Activated naive CD4-positive, alpha-beta T cell treated with anti-CD3 and anti-CD28 coated beads, Interleukin-2, amount 50 U/mL, for 24 hours (primary cell): ENCODE measurements at regions not wholly inside any gene's neighbourhood (a gene's known extent, or its start where the extent isn't known, plus 50 kb on each side); places are given as distances from the start of the nearest gene placed in this dataset.

Source experiments
- H3K27ac Mint-ChIP-seq: one replicate; pipeline ENCODE4 v1.8.0; 2021; ENCODE audit warnings: mild to moderate bottlenecking, mixed read lengths
- H3K27me3 Mint-ChIP-seq: one replicate; pipeline ENCODE4 v1.8.0; 2021; ENCODE audit warnings: mixed read lengths
- H3K36me3 Mint-ChIP-seq: one replicate; pipeline ENCODE4 v1.8.0; 2021; ENCODE audit warnings: mixed read lengths
- H3K4me1 Mint-ChIP-seq: one replicate; pipeline ENCODE4 v1.8.0; 2021; ENCODE audit warnings: mixed read lengths
- H3K4me3 Mint-ChIP-seq: one replicate; pipeline ENCODE4 v1.8.0; 2021; ENCODE audit warnings: mild to moderate bottlenecking, mixed read lengths
- H3K9me3 Mint-ChIP-seq: one replicate; pipeline ENCODE4 v1.8.0; 2021; ENCODE audit warnings: mixed read lengths

DNA sequence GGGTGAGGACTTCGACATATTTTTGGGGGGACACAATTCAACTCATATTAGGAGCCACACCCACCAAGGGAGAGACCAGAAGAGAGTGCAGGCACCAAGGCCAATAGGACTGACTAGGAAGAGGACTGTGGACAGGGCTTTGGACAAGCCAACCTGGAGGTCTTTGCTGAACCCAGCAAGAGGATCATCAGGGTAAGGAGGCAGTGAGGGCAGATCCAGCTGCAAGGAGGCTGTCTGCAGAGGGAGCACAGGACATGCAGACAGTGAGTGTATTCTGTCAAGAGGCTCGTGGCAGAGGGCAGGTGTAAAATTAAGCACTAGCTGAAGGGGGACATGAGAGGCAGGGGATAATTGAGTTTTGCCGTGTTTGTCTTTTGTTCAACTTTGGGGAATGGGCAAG is 83.4 kb upstream of the MGMT start:
- no peaks in the 10 kb centered on the region for H3K4me1 Mint-ChIP-seq
- no peaks in the 10 kb centered on the region for H3K27me3 Mint-ChIP-seq
- no peak overlapping the region for H3K4me3 Mint-ChIP-seq
- no peaks in the 10 kb centered on the region for H3K36me3 Mint-ChIP-seq
- H3K9me3 Mint-ChIP-seq: no peaks in the 10 kb centered on the region
- H3K27ac Mint-ChIP-seq: no peak overlapping the region

DNA sequence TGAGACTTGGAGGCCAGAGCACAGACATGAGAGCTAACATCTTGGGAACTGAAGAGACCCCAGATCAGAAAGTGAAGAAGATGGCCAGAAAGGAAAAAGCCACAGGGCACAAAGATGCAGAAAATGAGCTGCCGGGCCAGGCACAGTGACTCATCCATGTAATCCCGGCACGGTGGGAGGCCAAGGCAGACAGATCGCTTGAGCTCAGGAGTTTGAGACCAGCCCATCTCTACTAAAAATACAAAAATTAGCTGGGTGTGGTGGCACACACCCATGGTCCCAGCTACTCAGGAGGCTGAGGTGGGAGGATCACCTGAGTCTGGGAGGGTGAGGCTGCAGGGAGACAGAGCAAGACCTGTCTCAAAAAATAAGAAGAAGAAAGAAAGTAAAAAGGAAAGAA is 81.4 kb upstream of the MGMT start:
- H3K9me3 Mint-ChIP-seq: no peaks in the 10 kb centered on the region
- H3K36me3 Mint-ChIP-seq: no peaks in the 10 kb centered on the region
- no peak overlapping the region for H3K27ac Mint-ChIP-seq
- no peak overlapping the region for H3K4me3 Mint-ChIP-seq
- H3K27me3 Mint-ChIP-seq: no peaks in the 10 kb centered on the region
- H3K4me1 Mint-ChIP-seq: no peaks in the 10 kb centered on the region

DNA sequence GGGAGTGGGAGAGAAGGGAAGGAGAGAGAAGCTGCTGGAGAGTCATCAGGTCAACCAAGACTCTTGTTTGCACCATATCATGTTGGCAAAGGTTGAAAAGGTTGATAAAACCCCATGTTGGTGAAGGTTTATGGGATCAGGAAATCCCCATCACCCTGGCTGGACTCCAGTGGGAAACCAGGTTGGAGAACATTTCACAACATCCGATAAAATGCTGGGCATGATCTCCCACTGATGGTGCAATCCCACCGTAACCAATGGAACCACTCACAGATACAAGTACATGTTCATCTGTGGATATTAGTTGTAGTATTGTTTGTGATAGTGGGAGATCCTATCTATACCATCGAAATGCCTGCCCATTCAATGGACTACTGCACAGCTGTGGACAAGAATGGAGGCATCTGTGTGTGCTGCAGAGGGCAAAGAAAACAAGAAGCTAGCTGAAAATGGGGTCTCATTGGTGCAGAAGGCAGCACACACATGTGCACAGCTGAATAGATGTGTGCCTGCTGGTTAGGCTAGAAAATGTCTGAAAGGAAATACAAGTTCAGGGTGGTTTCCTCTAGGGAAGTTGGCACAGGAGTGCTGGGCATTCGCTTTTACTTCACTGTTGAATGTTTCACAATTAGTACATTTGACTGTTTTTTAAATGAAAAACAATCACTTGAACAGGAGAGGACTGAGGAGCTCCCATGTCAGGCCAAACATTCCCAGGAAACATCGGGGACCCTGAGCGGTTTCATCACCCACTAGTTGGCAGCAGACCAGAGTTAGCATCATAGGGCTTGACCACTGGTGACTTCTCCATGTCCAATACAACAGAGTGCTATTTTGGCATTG is 80.4 kb upstream of the MGMT start:
- Mint-ChIP-seq H3K4me3 (no peak overlapping the region), H3K27ac (no peak overlapping the region), H3K36me3 (no peaks in the 10 kb centered on the region), H3K4me1 (no peaks in the 10 kb centered on the region), H3K27me3 (no peaks in the 10 kb centered on the region), H3K9me3 (no peaks in the 10 kb centered on the region)

DNA sequence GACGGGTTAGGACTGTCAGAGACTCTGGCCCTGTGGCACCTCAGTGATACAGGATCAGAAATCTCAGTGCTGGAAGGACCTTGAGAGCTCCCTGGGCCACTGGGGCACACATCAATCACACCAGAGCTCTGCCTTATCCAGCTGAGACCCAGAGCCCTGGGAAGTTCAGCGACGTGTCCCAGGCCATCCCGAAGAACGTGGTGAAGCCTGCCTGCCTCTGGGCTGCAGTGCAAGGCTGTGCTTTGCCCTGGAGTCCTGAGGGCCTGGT is 79.8 kb upstream of the MGMT start:
- Mint-ChIP-seq H3K36me3 (no peaks in the 10 kb centered on the region), H3K4me1 (no peaks in the 10 kb centered on the region), H3K4me3 (no peak overlapping the region), H3K27ac (no peak overlapping the region), H3K27me3 (no peaks in the 10 kb centered on the region), H3K9me3 (no peaks in the 10 kb centered on the region)

DNA sequence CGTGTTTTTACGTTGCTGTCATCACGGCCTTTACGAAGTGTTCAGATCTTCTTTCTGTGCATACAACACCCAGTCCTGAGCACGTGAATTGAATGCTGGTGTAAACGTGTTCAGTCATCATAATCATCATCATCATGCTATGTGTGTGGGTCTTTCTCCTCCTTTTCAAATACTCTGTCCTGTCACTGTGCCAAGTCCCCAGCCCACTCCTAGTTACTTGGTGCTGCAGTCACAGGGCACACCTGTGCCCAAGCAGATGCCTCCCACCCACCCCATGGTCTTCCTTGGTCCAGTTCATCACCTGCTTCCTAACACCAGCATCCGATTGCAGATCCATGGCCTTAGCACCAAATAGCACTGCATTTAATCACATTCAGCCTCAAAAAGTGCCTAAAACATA is 78.6 kb upstream of the MGMT start:
- Mint-ChIP-seq H3K36me3 (no peaks in the 10 kb centered on the region), H3K4me1 (no peaks in the 10 kb centered on the region), H3K27me3 (no peaks in the 10 kb centered on the region), H3K9me3 (no peaks in the 10 kb centered on the region), H3K4me3 (no peak overlapping the region), H3K27ac (no peak overlapping the region)

DNA sequence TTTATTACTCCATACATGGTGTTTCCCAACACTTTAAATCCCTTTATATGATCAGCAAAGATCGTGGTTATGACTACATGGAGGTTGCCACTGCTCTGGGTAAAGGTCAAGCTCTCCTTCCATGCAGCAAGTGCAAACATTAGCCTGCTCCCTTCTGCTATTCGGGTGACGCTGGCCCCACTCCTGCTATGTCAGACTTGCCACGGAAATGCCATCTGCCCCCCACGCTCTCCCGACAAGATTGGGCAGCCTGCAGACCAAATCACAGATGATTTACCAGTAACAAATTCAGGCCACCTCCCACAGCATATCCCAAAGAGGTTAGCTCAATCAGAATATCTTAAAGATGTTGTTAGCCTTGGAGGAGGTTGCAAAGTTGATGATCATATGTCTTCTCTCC is 77.8 kb upstream of the MGMT start:
- Mint-ChIP-seq H3K4me1 (no peaks in the 10 kb centered on the region), H3K27me3 (no peaks in the 10 kb centered on the region), H3K9me3 (no peaks in the 10 kb centered on the region), H3K4me3 (no peak overlapping the region), H3K27ac (no peak overlapping the region), H3K36me3 (no peaks in the 10 kb centered on the region)

DNA sequence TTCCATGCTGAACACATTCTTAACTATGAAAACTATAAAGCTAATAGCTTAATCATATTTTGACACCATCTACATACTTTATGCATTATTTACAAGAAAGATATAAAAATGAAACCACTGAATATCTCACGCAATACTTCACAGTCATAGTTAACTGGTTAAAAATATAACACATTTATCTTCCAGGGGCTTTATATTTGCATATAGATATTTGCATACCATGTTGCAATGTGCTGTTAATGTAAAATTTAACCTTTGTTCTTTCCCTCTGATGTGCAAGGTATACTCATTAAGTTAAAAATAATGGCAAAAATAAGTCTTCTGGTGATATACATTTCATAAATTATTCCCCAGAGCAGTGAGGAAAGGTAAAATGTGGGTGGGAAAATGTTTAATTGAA is 76.9 kb upstream of the MGMT start:
- H3K27me3 Mint-ChIP-seq: no peaks in the 10 kb centered on the region
- H3K4me1 Mint-ChIP-seq: no peaks in the 10 kb centered on the region

DNA sequence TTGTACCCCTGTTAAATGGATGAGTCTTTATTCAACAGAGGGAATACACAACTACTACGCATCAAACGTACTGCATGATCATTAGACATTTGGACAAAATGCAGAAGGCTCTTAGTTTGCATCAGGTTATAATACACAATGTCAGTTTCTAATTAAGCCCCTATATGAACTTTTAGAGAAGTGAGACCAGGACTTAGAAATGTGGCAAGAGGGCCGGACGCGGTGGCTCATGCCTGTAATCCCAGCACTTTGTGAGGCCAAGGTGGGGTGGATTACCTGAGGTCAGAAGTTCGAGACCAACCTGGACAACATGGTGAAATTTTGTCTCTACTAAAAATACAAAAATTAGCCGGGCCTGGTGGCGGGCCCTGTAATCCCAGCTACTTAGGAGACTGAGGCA is 76.3 kb upstream of the MGMT start:
- no peaks in the 10 kb centered on the region for H3K36me3 Mint-ChIP-seq
- H3K9me3 Mint-ChIP-seq: no peaks in the 10 kb centered on the region
- H3K4me1 Mint-ChIP-seq: no peaks in the 10 kb centered on the region
- no peaks in the 10 kb centered on the region for H3K27me3 Mint-ChIP-seq
- H3K4me3 Mint-ChIP-seq: no peak overlapping the region
- H3K27ac Mint-ChIP-seq: no peak overlapping the region

More for the DNA sequence above, 76.9 kb upstream of the MGMT start:
- no peaks in the 10 kb centered on the region for H3K36me3 Mint-ChIP-seq
- H3K4me3 Mint-ChIP-seq: no peak overlapping the region
- H3K9me3 Mint-ChIP-seq: no peaks in the 10 kb centered on the region
- H3K27ac Mint-ChIP-seq: no peak overlapping the region

DNA sequence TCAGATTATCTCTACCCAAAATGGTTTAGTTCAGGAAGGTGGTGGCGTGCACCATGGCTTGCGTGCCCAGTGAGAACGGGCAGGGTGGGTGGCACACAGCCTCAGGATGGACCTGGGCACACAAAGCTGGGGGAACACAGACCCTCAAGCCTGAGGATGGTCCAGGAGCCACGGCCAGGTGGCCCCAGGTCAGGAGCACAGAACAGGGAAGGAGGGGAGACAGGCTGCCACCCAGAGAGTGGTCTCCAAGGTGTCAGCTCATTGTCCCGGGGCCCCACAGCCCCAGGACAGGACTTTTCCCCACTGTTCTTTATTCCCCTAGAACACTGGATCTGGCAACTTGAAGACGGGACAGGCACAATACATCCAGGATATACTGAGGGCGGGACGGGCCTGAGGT is 75.6 kb upstream of the MGMT start:
- Mint-ChIP-seq H3K27me3 (no peaks in the 10 kb centered on the region), H3K4me1 (no peaks in the 10 kb centered on the region), H3K4me3 (no peak overlapping the region), H3K27ac (no peak overlapping the region), H3K9me3 (no peaks in the 10 kb centered on the region), H3K36me3 (no peaks in the 10 kb centered on the region)

DNA sequence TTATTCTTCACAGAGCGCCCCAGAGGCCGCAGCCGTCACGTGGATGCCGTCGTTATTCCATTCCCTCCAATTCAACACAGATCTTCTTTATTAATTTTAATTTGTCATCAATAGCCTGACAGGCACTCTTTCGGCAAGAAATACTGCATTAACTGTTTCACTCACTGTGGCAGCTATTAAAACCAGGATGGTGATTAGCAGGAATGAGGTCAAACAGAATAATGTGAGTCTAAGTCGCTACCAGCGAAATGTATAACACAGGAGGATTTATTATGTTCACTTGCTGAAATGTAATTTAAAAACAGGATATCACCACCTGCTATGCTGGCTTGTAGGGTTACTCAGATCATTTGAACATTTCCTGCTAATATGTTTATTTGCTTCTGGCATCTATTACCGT is 74.2 kb upstream of the MGMT start:
- no peak overlapping the region for H3K27ac Mint-ChIP-seq
- H3K4me3 Mint-ChIP-seq: no peak overlapping the region
- H3K4me1 Mint-ChIP-seq: no peaks in the 10 kb centered on the region
- H3K36me3 Mint-ChIP-seq: no peaks in the 10 kb centered on the region
- no peaks in the 10 kb centered on the region for H3K9me3 Mint-ChIP-seq
- no peaks in the 10 kb centered on the region for H3K27me3 Mint-ChIP-seq

DNA sequence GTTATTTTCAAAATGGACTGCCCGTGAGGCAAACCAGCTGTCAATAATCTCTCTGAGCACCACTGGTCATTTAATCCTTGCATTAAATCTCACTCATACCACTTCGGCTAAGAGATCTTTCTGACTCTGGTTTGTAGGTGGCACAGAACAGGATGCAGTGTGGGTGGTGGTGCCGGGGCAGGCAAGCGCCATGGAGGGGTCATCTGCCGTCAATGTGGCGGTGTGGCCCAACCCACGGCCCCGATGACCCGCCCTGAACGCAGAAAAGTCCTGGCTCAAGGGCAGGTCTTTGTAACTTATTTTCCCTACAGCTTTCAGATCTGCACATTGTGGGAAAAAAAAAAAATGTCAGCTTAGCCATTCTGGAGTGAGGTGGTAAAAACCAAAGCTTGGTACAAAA is 73.2 kb upstream of the MGMT start:
- no peak overlapping the region for H3K27ac Mint-ChIP-seq
- no peak overlapping the region for H3K4me3 Mint-ChIP-seq
- H3K4me1 Mint-ChIP-seq: no peaks in the 10 kb centered on the region
- H3K9me3 Mint-ChIP-seq: no peaks in the 10 kb centered on the region
- H3K36me3 Mint-ChIP-seq: no peaks in the 10 kb centered on the region
- no peaks in the 10 kb centered on the region for H3K27me3 Mint-ChIP-seq

DNA sequence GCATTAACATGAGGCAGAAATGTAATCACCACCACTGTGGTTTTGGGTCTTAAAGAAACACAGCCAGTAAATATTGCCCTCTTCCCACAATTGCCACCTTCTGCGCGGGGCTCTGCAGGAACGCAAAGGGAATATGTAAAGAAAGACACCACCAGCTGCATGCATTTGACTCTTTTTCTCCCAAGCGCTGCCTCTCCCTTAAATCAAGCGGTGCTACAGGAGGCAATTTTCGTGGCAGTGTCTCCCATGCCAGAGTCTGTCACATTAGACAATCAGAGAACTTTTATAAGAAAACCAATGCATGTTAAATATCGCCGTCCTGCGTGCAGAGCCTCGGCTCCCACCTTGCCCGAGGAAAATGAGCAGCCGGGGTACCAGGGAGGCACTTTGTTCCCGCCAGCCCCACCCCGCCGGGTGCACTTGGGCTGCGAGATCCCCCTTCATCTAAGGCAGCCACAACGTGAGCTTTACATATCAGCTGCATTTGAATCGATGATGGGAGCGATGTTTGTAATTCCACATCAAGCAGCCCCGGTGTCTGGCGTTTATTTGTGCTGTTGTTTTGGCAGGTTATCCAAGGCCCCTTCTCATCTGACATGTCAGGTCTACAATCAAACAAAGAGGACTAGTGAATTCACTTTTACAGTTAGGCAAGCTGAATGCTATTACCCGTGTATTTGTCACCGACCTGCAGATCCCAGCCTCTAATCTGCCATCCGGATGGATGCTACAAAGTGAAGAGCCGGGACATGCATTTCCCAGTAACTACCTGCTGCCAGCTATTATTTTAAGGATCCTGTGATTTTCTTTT is 72.3 kb upstream of the MGMT start:
- Mint-ChIP-seq H3K9me3 (no peaks in the 10 kb centered on the region), H3K4me3 (no peak overlapping the region), H3K27ac (no peak overlapping the region), H3K36me3 (no peaks in the 10 kb centered on the region), H3K4me1 (no peaks in the 10 kb centered on the region), H3K27me3 (no peaks in the 10 kb centered on the region)

DNA sequence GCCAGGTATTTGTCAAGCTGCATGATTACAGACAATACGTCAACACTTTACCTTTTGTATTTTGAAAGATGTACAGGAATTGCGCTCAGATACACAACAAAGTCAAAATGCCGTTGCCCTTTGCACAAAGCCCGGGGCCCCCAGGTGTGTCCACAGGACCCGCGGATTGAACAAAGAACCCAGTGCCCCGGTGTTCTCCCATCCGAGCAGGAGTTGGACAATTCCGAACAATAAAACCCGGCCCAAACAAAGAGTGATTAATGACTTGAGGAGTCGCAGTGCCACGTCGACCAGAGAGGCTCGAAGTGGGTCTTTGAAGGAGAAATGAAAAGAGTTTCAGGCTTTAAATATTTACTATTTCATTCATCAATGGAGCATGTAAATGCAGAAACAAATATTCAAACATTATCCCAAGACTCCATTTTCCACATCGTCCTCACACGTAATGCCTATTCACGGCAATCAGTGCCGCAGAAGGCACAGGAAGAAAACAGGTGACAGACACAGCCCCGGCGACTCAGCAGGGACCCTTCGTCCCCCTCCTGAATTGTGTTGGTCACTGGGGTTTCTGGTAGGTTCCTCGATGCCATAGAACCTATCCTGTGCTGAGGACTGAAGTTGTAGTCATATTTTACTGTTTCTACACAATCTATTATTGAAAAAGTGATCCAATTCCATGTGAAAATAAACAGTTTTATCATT is 70.9 kb upstream of the MGMT start:
- Mint-ChIP-seq H3K27ac (no peak overlapping the region), H3K4me3 (no peak overlapping the region), H3K4me1 (no peaks in the 10 kb centered on the region), H3K36me3 (no peaks in the 10 kb centered on the region), H3K27me3 (no peaks in the 10 kb centered on the region), H3K9me3 (no peaks in the 10 kb centered on the region)

DNA sequence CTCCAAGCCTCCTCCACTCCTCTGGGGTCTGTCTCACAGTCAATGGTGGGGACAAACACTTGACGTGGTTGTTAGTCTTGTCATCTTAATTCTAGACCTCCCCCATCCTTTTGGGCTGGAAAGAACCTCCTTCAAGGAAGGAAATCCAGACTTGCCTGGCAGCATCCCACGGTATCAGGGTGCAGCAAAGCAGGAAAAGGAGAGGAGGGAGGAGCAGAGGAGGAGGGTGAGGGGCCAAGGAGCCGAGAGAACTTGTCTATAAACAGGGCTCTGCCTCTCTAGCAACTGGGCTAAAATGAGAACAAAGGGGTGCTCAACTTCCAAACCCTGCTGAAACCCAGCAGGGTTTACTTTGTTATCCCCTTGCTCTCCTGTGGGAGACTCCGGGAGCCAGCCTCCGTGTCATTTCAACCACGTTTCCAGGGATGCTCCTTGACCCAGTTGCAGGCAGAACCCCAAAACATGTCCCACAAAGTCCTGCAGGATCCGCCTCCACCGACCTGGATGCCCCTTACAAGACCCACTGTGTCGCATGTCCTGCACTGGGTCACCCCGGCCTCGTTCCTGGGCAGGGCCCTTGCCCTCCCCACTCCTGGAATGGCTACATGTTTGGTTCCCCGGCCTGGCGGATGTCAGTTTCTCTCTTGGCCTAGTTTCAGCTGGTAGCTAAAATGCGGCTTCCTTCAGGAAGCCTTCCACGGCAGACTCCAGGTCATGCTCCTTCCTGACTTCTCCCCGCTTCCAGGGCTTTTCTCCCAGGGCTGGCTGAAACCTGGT is 69.7 kb upstream of the MGMT start:
- no peaks in the 10 kb centered on the region for H3K27me3 Mint-ChIP-seq
- no peaks in the 10 kb centered on the region for H3K4me1 Mint-ChIP-seq
- no peaks in the 10 kb centered on the region for H3K36me3 Mint-ChIP-seq
- H3K4me3 Mint-ChIP-seq: no peak overlapping the region
- no peaks in the 10 kb centered on the region for H3K9me3 Mint-ChIP-seq
- H3K27ac Mint-ChIP-seq: no peak overlapping the region

DNA sequence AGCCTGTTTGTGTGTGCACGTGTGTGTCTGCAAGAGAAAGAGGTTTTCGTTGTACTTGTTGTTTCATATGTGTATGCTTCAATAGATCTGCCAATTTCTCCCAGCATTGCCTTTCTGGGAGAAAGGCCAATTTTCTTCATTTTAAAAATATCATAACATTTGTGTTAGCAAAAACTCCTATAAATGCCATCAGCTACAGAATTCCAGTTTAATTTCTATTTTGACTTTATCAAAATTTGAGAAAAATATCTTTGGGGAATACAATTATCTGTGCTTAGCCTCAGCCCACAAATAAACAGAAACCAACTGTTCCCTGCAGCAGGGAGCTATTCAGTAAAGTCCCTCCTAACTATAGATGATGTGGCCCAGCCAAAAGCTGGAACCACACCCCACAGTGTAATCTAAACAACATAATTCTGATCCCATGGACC is 68.3 kb upstream of the MGMT start:
- Mint-ChIP-seq H3K27ac (no peak overlapping the region), H3K4me1 (no peaks in the 10 kb centered on the region), H3K36me3 (no peaks in the 10 kb centered on the region), H3K27me3 (no peaks in the 10 kb centered on the region), H3K9me3 (no peaks in the 10 kb centered on the region), H3K4me3 (no peak overlapping the region)
